GM12874 (cell line): ENCODE measurements at regions not wholly inside any gene's neighbourhood (a gene's known extent, or its start where the extent isn't known, plus 50 kb on each side); places are given as distances from the start of the nearest gene placed in this dataset.

ENCODE experiments used
- TF ChIP-seq, protein P1 (sequence below): IDR thresholded peaks from 2 replicates; pipeline ENCODE4 v1.5.1; 2011; ENCODE audit warnings: low read depth, mild to moderate bottlenecking, control low read depth, low read length, moderate library complexity; ENCODE audit not compliant: insufficient read depth

DNA sequence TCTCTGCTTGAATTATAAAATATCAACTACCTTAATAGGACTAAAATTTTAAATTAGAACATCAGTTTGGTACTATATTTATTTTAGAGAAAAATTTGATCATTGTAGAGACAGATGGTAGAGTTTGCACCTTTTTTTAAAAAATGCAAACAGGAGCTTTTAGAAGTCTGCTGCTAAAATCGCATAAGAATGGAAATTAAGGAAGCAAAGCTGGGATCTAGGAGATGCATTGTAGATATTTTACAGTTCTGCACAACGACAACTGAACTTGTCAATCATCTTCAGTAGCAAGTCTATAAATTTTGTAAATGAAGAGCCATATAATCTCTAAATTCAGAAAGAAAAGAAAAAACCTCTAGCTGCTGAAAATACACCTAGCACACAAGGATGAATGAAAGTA is 185.6 kb upstream of the KCNK2 start:
- TF ChIP-seq, protein P1, sequence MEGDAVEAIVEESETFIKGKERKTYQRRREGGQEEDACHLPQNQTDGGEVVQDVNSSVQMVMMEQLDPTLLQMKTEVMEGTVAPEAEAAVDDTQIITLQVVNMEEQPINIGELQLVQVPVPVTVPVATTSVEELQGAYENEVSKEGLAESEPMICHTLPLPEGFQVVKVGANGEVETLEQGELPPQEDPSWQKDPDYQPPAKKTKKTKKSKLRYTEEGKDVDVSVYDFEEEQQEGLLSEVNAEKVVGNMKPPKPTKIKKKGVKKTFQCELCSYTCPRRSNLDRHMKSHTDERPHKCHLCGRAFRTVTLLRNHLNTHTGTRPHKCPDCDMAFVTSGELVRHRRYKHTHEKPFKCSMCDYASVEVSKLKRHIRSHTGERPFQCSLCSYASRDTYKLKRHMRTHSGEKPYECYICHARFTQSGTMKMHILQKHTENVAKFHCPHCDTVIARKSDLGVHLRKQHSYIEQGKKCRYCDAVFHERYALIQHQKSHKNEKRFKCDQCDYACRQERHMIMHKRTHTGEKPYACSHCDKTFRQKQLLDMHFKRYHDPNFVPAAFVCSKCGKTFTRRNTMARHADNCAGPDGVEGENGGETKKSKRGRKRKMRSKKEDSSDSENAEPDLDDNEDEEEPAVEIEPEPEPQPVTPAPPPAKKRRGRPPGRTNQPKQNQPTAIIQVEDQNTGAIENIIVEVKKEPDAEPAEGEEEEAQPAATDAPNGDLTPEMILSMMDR, result no peak

- TF ChIP-seq, protein P1, result no peak
Measured at GRCh38 chr1:214897581-214897980, 185.0 kb upstream of the KCNK2 start.

GRCh38 chr1:214898161-214898560 is 184.4 kb upstream of the KCNK2 start:
- TF ChIP-seq, protein P1, result no peak

DNA sequence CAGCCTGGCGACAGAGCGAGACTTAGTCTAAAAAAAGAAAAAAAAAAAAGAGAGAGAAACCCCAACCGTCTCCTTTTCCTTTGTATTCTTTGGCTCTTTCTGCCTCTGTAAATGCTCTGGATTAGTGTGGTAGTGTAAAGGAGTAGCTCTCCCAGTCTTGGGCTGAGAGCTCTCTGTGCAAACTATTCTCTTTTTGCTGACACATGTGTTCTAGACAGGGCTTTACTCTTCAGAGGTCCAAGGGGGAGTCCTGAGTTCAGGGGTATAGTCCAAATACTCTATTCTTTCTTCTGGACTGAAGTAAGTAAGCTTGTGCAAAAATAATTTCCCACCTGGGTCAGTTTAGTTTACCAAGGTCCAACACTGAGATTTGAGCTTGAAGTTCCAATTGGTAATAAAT is 183.8 kb upstream of the KCNK2 start:
- TF ChIP-seq, protein P1, result no peak

- TF ChIP-seq, protein P1, result no peak
Measured at GRCh38 chr1:214899908-214900460, 182.6 kb upstream of the KCNK2 start.

DNA sequence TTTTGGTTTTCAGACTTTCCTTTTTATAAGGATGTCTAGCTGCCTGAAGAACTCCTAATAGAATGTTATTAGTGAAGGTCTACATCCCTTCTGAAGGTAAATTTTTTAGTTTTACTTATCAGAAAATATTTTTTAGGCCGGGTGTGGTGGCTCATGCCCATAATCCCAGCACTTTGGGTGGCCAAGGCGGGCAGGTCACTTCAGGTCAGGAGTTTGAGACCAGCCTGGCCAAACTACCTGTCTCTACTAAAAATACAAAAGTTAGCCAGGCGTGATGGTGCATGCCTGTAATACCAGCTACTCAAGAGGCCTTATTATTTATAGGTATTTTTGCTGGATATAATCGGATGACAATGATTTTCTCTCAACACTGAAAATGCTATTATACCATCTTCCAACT is 181.9 kb upstream of the KCNK2 start:
- TF ChIP-seq, protein P1, result no peak

- TF ChIP-seq, protein P1, result no peak
Measured at GRCh38 chr1:214901718-214902117, 180.8 kb upstream of the KCNK2 start.
